PC-3 (cell line): ENCODE measurements at regions not wholly inside any gene's neighbourhood (a gene's known extent, or its start where the extent isn't known, plus 50 kb on each side); places are given as distances from the start of the nearest gene placed in this dataset.

Experiments
- ATAC-seq: fragments of 200-7000 bp; cut with Tn5 transposase; 2 replicates; pipeline ENCODE4 v1.9.1; 2020; ENCODE audit warnings: mild to moderate bottlenecking, moderate library complexity
- BruUV-seq: library from RNA; stranded (reverse); fragments of 400-500 nt; replicated peaks from 2 replicates; lab custom pipeline; 2021; lab: Mats Ljungman, UMichigan
- CTCF ChIA-PET: fragments of 300-600 bp; sonication (Branson Sonifier 250); formaldehyde crosslinking; loops from one replicate; lab custom pipeline; 2022; ENCODE audit warnings: antibody characterized with exemption; lab: Charles Lee
- POLR2A ChIA-PET: fragments of 300-600 bp; sonication (Branson Sonifier 250); formaldehyde crosslinking; loops from one replicate; lab custom pipeline; 2022; ENCODE audit warnings: antibody characterized with exemption; ENCODE audit not compliant: unreplicated experiment; lab: Charles Lee
- DNase-seq: peaks from one replicate; pipeline ENCODE4 v3.0.0-alpha.2; 2015
- H2AFZ ChIP-seq: fragments of 300-600 bp; sonication (generic); 2 replicates; pipeline ENCODE4 v1.6.0; 2016; ENCODE audit warnings: antibody characterized with exemption, low read length
- H3F3A ChIP-seq: fragments of 300-600 bp; sonication (generic); one replicate; pipeline ENCODE4 v1.6.0; 2017; ENCODE audit warnings: antibody characterized with exemption, low read length, control low read depth, mild to moderate bottlenecking; ENCODE audit not compliant: unreplicated experiment
- H3K27ac ChIP-seq: fragments of 300-600 bp; sonication (generic); 2 replicates; pipeline ENCODE4 v1.5.1; 2016; ENCODE audit warnings: mild to moderate bottlenecking, low read length
- H3K27me3 ChIP-seq: fragments of 300-600 bp; sonication (generic); 2 replicates; pipeline ENCODE4 v1.6.1; 2016; ENCODE audit warnings: low read length, mixed read lengths
- H3K36me3 ChIP-seq: fragments of 300-600 bp; sonication (generic); 2 replicates; pipeline ENCODE4 v1.6.1; 2016; ENCODE audit warnings: low read depth, mixed run types, low read length, mixed read lengths
- H3K4me1 ChIP-seq: fragments of 300-600 bp; sonication (generic); 2 replicates; pipeline ENCODE4 v1.5.1; 2016; ENCODE audit warnings: low read length; ENCODE audit not compliant: insufficient read depth
- H3K4me2 ChIP-seq: fragments of 300-600 bp; sonication (generic); 2 replicates; pipeline ENCODE4 v1.6.0; 2016; ENCODE audit warnings: low read length
- H3K4me3 ChIP-seq: fragments of 300-600 bp; sonication (generic); 2 replicates; pipeline ENCODE4 v1.5.1; 2016; ENCODE audit warnings: mild to moderate bottlenecking, low read length, mixed read lengths
- H3K79me2 ChIP-seq: fragments of 300-600 bp; sonication (generic); 2 replicates; pipeline ENCODE4 v1.6.1; 2017; ENCODE audit warnings: low read length, mixed read lengths
- H3K9ac ChIP-seq: fragments of 300-600 bp; sonication (generic); 2 replicates; pipeline ENCODE4 v1.6.0; 2016; ENCODE audit warnings: mild to moderate bottlenecking, low read length
- H3K9me2 ChIP-seq: fragments of 300-600 bp; sonication (generic); replicated peaks from 2 replicates; pipeline ENCODE4 v1.6.1; 2016; ENCODE audit warnings: mixed run types, low read length, mixed read lengths
- H3K9me3 ChIP-seq: fragments of 300-600 bp; sonication (generic); 2 replicates; pipeline ENCODE4 v1.6.1; 2016; ENCODE audit warnings: low read length, mixed read lengths
- H4K20me1 ChIP-seq: fragments of 300-600 bp; sonication (generic); 2 replicates; pipeline ENCODE4 v1.6.1; 2016; ENCODE audit warnings: low read length, mixed read lengths
- EZH2 ChIP-seq: fragments of 300-600 bp; sonication (generic); IDR thresholded peaks from one replicate; pipeline ENCODE4 v1.6.1; 2017; ENCODE audit warnings: antibody characterized with exemption, mild to moderate bottlenecking, low read length; ENCODE audit not compliant: unreplicated experiment
- EZH2phosphoT487 ChIP-seq: fragments of 300-600 bp; sonication (generic); IDR thresholded peaks from 2 replicates; pipeline ENCODE4 v1.6.1; 2018; ENCODE audit warnings: mild to moderate bottlenecking, antibody characterized with exemption, low read length, borderline replicate concordance
- intact Hi-C: fragments of 100-400 bp; cut with micrococcal nuclease; formaldehyde crosslinking; loops from 2 replicates; pipeline ENCODE4 v1.9.0; 2023
- TF ChIP-seq, protein P1 (sequence below): fragments of 300-600 bp; sonication (generic); conservative IDR thresholded peaks from 2 replicates; pipeline ENCODE4 v1.5.1; 2017; ENCODE audit warnings: antibody characterized with exemption, low read depth, mild to moderate bottlenecking, low read length

GRCh38 chr2:237189799-237190198 lies 104.1 kb downstream of the COPS8 start:
- no peaks in the 10 kb centered on the region for H3F3A ChIP-seq
- no peak overlapping the region for H3K9ac ChIP-seq
- DNase-seq: no peak
- no peaks in the 10 kb centered on the region for H3K9me2 ChIP-seq
- intact Hi-C loops: no loop called here
- no peaks in the 10 kb centered on the region for H3K36me3 ChIP-seq
- TF ChIP-seq, protein P1, sequence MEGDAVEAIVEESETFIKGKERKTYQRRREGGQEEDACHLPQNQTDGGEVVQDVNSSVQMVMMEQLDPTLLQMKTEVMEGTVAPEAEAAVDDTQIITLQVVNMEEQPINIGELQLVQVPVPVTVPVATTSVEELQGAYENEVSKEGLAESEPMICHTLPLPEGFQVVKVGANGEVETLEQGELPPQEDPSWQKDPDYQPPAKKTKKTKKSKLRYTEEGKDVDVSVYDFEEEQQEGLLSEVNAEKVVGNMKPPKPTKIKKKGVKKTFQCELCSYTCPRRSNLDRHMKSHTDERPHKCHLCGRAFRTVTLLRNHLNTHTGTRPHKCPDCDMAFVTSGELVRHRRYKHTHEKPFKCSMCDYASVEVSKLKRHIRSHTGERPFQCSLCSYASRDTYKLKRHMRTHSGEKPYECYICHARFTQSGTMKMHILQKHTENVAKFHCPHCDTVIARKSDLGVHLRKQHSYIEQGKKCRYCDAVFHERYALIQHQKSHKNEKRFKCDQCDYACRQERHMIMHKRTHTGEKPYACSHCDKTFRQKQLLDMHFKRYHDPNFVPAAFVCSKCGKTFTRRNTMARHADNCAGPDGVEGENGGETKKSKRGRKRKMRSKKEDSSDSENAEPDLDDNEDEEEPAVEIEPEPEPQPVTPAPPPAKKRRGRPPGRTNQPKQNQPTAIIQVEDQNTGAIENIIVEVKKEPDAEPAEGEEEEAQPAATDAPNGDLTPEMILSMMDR: no peak
- TF ChIP-seq EZH2: no peak
- TF ChIP-seq EZH2phosphoT487: no peak
- H3K4me2 ChIP-seq: no peak overlapping the region
- no peaks in the 10 kb centered on the region for H3K9me3 ChIP-seq
- no peak overlapping the region for H2AFZ ChIP-seq
- ChIA-PET POLR2A (no interaction called here), CTCF (no interaction called here)
- no TSS peak for BruUV-seq
- no peak for ATAC-seq
- no peak overlapping the region for H3K27ac ChIP-seq
- H3K79me2 ChIP-seq: no peaks in the 10 kb centered on the region
- H3K4me3 ChIP-seq: no peak overlapping the region
- no peaks in the 10 kb centered on the region for H3K27me3 ChIP-seq
- no peaks in the 10 kb centered on the region for H4K20me1 ChIP-seq
- peaks cover 5% of the 10 kb centered on the region for H3K4me1 ChIP-seq

DNA sequence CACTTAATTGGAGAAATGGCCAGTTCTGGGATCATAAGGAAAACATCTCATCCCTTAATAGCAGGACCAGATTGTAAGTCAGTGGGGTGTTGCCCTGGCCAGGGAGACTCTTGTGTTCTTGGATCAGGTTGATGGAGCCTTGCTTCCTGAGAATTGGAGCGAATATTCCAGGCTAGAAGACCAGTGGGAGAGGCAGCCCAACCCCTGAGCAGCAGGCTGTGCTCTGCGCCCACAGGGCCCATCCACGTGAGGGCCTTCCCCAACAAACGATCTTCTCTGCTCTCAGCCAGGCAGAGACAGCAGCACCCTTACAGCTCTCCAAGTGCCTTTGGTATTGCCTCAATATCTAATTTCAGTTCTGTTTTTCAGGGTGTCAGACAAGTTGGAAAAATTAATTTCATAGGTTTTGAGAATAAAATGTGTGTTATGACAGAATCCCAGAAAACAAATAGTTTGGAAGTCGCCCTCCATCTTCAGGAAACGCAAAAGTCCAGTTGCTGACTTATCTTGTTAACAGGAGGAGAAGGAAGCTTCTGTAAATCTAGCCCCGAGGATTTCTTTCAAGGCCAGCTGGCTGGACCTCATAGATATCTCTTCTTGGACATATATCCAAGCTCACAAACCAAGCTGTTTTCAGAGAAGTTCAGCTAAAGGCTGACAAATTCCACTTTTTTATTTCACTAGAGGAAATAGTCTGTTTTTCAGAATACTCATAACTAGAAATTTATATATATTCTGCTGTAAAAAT lies 105.5 kb downstream of the COPS8 start:
- H4K20me1 ChIP-seq: no peaks in the 10 kb centered on the region
- no peaks in the 10 kb centered on the region for H3K27me3 ChIP-seq
- no peak overlapping the region for H3K9ac ChIP-seq
- H3K4me2 ChIP-seq: no peak overlapping the region
- no peak overlapping the region for H3K27ac ChIP-seq
- H3F3A ChIP-seq: no peaks in the 10 kb centered on the region
- no peaks in the 10 kb centered on the region for H3K36me3 ChIP-seq
- no peak for DNase-seq
- CTCF ChIA-PET: no interaction called here
- no peaks in the 10 kb centered on the region for H3K9me3 ChIP-seq
- no TSS peak for BruUV-seq
- peaks cover 1% of the 10 kb centered on the region for H3K4me1 ChIP-seq
- H3K79me2 ChIP-seq: no peaks in the 10 kb centered on the region
- no peak for TF ChIP-seq EZH2
- TF ChIP-seq, protein P1: no peak
- no peak for TF ChIP-seq EZH2phosphoT487
- H3K9me2 ChIP-seq: no peaks in the 10 kb centered on the region
- no peak overlapping the region for H2AFZ ChIP-seq
- ATAC-seq: no peak
- POLR2A ChIA-PET: no interaction called here
- H3K4me3 ChIP-seq: no peak overlapping the region
- intact Hi-C loops: no loop called here

DNA sequence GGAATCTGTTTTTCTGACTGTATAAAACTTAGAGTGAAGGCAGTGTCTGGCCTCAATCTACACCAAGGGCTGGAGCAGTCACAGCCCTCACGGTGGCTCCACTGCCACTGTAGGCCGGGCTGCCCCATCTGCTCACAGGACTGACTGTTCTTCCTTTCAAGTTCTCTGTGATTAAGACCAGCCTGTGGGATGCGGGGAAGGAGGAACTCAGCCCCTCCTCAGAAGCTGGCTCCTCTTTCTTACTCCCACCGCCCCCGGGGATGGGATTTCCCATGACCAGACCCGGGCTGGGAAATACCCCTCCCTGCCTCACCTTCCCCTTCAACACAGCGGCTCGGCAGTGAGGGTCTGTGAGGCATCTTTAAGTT lies 106.0 kb downstream of the COPS8 start:
- Histone ChIP-seq H3K9me3 (no peaks in the 10 kb centered on the region), H2AFZ (no peak overlapping the region), H3K27me3 (no peaks in the 10 kb centered on the region), H3K4me1 (peaks cover 7% of the 10 kb centered on the region), H3K9me2 (no peaks in the 10 kb centered on the region), H3K79me2 (no peaks in the 10 kb centered on the region), H3K4me2 (no peak overlapping the region), H3K27ac (no peak overlapping the region), H3K4me3 (no peak overlapping the region), H3K36me3 (no peaks in the 10 kb centered on the region), H3K9ac (no peak overlapping the region), H4K20me1 (no peaks in the 10 kb centered on the region), H3F3A (no peaks in the 10 kb centered on the region)
- intact Hi-C loops: no loop called here
- ChIA-PET CTCF (no interaction called here), POLR2A (no interaction called here)
- no TSS peak for BruUV-seq
- TF ChIP-seq, protein P1: no peak
- TF ChIP-seq EZH2: no peak
- no peak for TF ChIP-seq EZH2phosphoT487
- DNase-seq (no peak), ATAC-seq (no peak)
